Islet of Langerhans (tissue), 1 donor: ENCODE measurements at regions not wholly inside any gene's neighbourhood (a gene's known extent, or its start where the extent isn't known, plus 50 kb on each side); places are given as distances from the start of the nearest gene placed in this dataset.
"Not testable (repeated sequence)": the region's sequence is repeated elsewhere in the genome, so short reads cannot be mapped to it uniquely, and the experiment has no call there.

Experiments used
- FAIRE-seq: peaks from one replicate; lab custom pipeline; 2011; peaks lifted over from hg19 to GRCh38; lab: Jason Lieb, UNC

- FAIRE-seq: not testable (repeated sequence)
These were observed 180.7 kb upstream of the TMEM196 start for GRCh38 chr7:19954166-19954565.

- not testable (repeated sequence) for FAIRE-seq
These were observed 180.0 kb upstream of the TMEM196 start for GRCh38 chr7:19953411-19953810.

GRCh38 chr7:19948160-19948559 is 174.7 kb upstream of the TMEM196 start:
- no peak for FAIRE-seq

GRCh38 chr7:19944363-19945120 is 171.1 kb upstream of the TMEM196 start:
- no peak for FAIRE-seq

- no peak for FAIRE-seq
These were observed 166.3 kb upstream of the TMEM196 start for GRCh38 chr7:19939746-19940145.

- peak; percentile 92 for FAIRE-seq
These were observed 159.3 kb upstream of the TMEM196 start for GRCh38 chr7:19932549-19933249.

GRCh38 chr7:19930851-19931250 is 157.4 kb upstream of the TMEM196 start:
- FAIRE-seq: no peak

- no peak for FAIRE-seq
These were observed 156.6 kb upstream of the TMEM196 start for GRCh38 chr7:19930051-19930450.

- FAIRE-seq: no peak
These were observed 154.8 kb upstream of the TMEM196 start for GRCh38 chr7:19928247-19928646.

- FAIRE-seq: no peak
These were observed 147.3 kb upstream of the TMEM196 start for GRCh38 chr7:19920705-19921104.

GRCh38 chr7:19920166-19920565 is 146.7 kb upstream of the TMEM196 start:
- FAIRE-seq: no peak

- no peak for FAIRE-seq
These were observed 146.1 kb upstream of the TMEM196 start for GRCh38 chr7:19919261-19920095.

GRCh38 chr7:19916046-19916445 is 142.6 kb upstream of the TMEM196 start:
- FAIRE-seq: peak; percentile 85

GRCh38 chr7:19915596-19915995 is 142.2 kb upstream of the TMEM196 start:
- FAIRE-seq: no peak

GRCh38 chr7:19914866-19915265 is 141.4 kb upstream of the TMEM196 start:
- FAIRE-seq: no peak

- FAIRE-seq: no peak
These were observed 126.7 kb upstream of the TMEM196 start for GRCh38 chr7:19900118-19900517.

GRCh38 chr7:19899529-19899928 is 126.1 kb upstream of the TMEM196 start:
- FAIRE-seq: peak; percentile 100

- not testable (repeated sequence) for FAIRE-seq
These were observed 109.5 kb upstream of the TMEM196 start for GRCh38 chr7:19882893-19883292.

GRCh38 chr7:19872094-19872493 is 98.7 kb upstream of the TMEM196 start:
- FAIRE-seq: no peak

- no peak for FAIRE-seq
These were observed 97.7 kb upstream of the TMEM196 start for GRCh38 chr7:19871102-19871501.

- no peak for FAIRE-seq
These were observed 96.6 kb upstream of the TMEM196 start for GRCh38 chr7:19869979-19870378.

GRCh38 chr7:19853261-19853832 is 79.9 kb upstream of the TMEM196 start:
- FAIRE-seq: no peak

- FAIRE-seq: no peak
These were observed 78.8 kb upstream of the TMEM196 start for GRCh38 chr7:19852192-19852591.
